Right hindlimb (tissue), 1 donor: ENCODE measurements at regions not wholly inside any gene's neighbourhood (a gene's known extent, or its start where the extent isn't known, plus 50 kb on each side); places are given as distances from the start of the nearest gene placed in this dataset.
"Not testable (repeated sequence)": the region's sequence is repeated elsewhere in the genome, so short reads cannot be mapped to it uniquely, and the experiment has no call there.

ENCODE experiments used
- DNase-seq: peaks from one replicate; pipeline ENCODE4 v3.0.0-alpha.2; 2018

GRCh38 chr18:34280000-34280399 is 55.3 kb upstream of the NOL4 start:
- DNase-seq = no peak

- DNase-seq = no peak
Measured at GRCh38 chr18:34280653-34281052, 55.9 kb upstream of the NOL4 start.

GRCh38 chr18:34281290-34281689 is 56.6 kb upstream of the NOL4 start:
- no peak for DNase-seq

GRCh38 chr18:34281722-34282121 is 57.0 kb upstream of the NOL4 start:
- no peak for DNase-seq

- DNase-seq = no peak
Measured at GRCh38 chr18:34283506-34283905, 58.8 kb upstream of the NOL4 start.

GRCh38 chr18:34287825-34288224 is 63.1 kb upstream of the NOL4 start:
- no peak for DNase-seq

GRCh38 chr18:34292594-34292993 is 67.9 kb upstream of the NOL4 start:
- no peak for DNase-seq

- DNase-seq = no peak
Measured at GRCh38 chr18:34297287-34297686, 72.6 kb upstream of the NOL4 start.

GRCh38 chr18:34299828-34300227 is 75.1 kb upstream of the NOL4 start:
- no peak for DNase-seq

- no peak for DNase-seq
Measured at GRCh38 chr18:34311468-34311867, 86.8 kb upstream of the NOL4 start.

GRCh38 chr18:34314847-34315246 is 90.1 kb upstream of the NOL4 start:
- DNase-seq = no peak

GRCh38 chr18:34315591-34316352 is 91.1 kb upstream of the NOL4 start:
- DNase-seq = no peak

GRCh38 chr18:34320267-34320666 is 95.6 kb upstream of the NOL4 start:
- no peak for DNase-seq

- DNase-seq = no peak
Measured at GRCh38 chr18:34321066-34321465, 96.4 kb upstream of the NOL4 start.

- peak; percentile 71 for DNase-seq
Measured at GRCh38 chr18:34322365-34323289, 97.9 kb upstream of the NOL4 start.

- no peak for DNase-seq
Measured at GRCh38 chr18:34329840-34330239, 105.1 kb upstream of the NOL4 start.

GRCh38 chr18:34330308-34330707 is 105.6 kb upstream of the NOL4 start:
- no peak for DNase-seq

GRCh38 chr18:34330907-34331306 is 106.2 kb upstream of the NOL4 start:
- not testable (repeated sequence) for DNase-seq

- not testable (repeated sequence) for DNase-seq
Measured at GRCh38 chr18:34331343-34331742, 106.6 kb upstream of the NOL4 start.

- no peak for DNase-seq
Measured at GRCh38 chr18:34339155-34339554, 114.4 kb upstream of the NOL4 start.

- no peak for DNase-seq
Measured at GRCh38 chr18:34342960-34343359, 118.2 kb upstream of the NOL4 start.

GRCh38 chr18:34345738-34346137 is 121.0 kb upstream of the NOL4 start:
- DNase-seq = no peak

- no peak for DNase-seq
Measured at GRCh38 chr18:34350778-34351177, 126.1 kb upstream of the NOL4 start.
